Muscle layer of duodenum (tissue), 2 donors: ENCODE measurements at regions not wholly inside any gene's neighbourhood (a gene's known extent, or its start where the extent isn't known, plus 50 kb on each side); places are given as distances from the start of the nearest gene placed in this dataset.

ENCODE experiments used
- H3K27ac ChIP-seq: one replicate; pipeline ENCODE4 v1.7.0; 2013; ENCODE audit warnings: mild to moderate bottlenecking, low read length
- H3K27me3 ChIP-seq: one replicate; pipeline ENCODE4 v1.7.0; 2013; ENCODE audit warnings: low read depth, mild to moderate bottlenecking, control low read depth, low read length
- H3K36me3 ChIP-seq, 2 donors: one replicate each; pipeline ENCODE4 v1.7.0; 2013; ENCODE audit warnings: low read length in 2 of 2, control low read depth in 1 of 2, mild to moderate bottlenecking in 1 of 2; ENCODE audit not compliant: insufficient read depth in 2 of 2, control insufficient read depth in 1 of 2
- H3K4me1 ChIP-seq, 2 donors: one replicate each; pipeline ENCODE4 v1.7.0; 2013; ENCODE audit warnings: low read length in 2 of 2, mild to moderate bottlenecking in 2 of 2, control low read depth in 1 of 2, moderate library complexity in 1 of 2; ENCODE audit not compliant: insufficient read depth in 2 of 2, control insufficient read depth in 1 of 2
- H3K4me3 ChIP-seq, 2 donors: one replicate each; pipeline ENCODE4 v1.7.0; 2013; ENCODE audit warnings: low read length in 2 of 2, low read depth in 1 of 2, mild to moderate bottlenecking in 1 of 2
- H3K9me3 ChIP-seq, 2 donors: one replicate each; pipeline ENCODE4 v1.7.0; 2013; ENCODE audit warnings: low read length in 2 of 2, control low read depth in 1 of 2, mild to moderate bottlenecking in 1 of 2; ENCODE audit not compliant: control insufficient read depth in 1 of 2
- donor health status: healthy.

- no peak overlapping the region for H3K4me3 ChIP-seq
- H3K4me1 ChIP-seq, result no peaks in the 10 kb centered on the region
- no peaks in the 10 kb centered on the region for H3K27me3 ChIP-seq
- H3K27ac ChIP-seq, result no peak overlapping the region
- H3K9me3 ChIP-seq, result no peaks in the 10 kb centered on the region
- no peaks in the 10 kb centered on the region for H3K36me3 ChIP-seq
These were observed 1017.6 kb upstream of the PIK3C3 start for GRCh38 chr18:40937386-40937785.

GRCh38 chr18:40935423-40935822, 1019.6 kb upstream of the PIK3C3 start:
- Histone ChIP-seq H3K27ac (no peak overlapping the region), H3K9me3 (no peaks in the 10 kb centered on the region), H3K4me1 (no peaks in the 10 kb centered on the region), H3K4me3 (no peak overlapping the region), H3K27me3 (no peaks in the 10 kb centered on the region), H3K36me3 (no peaks in the 10 kb centered on the region)

- no peaks in the 10 kb centered on the region for H3K36me3 ChIP-seq
- H3K4me1 ChIP-seq, result no peaks in the 10 kb centered on the region
- H3K9me3 ChIP-seq, result no peaks in the 10 kb centered on the region
- no peak overlapping the region for H3K27ac ChIP-seq
- H3K27me3 ChIP-seq, result no peaks in the 10 kb centered on the region
- H3K4me3 ChIP-seq, result no peak overlapping the region
These were observed 1022.2 kb upstream of the PIK3C3 start for GRCh38 chr18:40932862-40933261.

- no peak overlapping the region for H3K4me3 ChIP-seq
- no peaks in the 10 kb centered on the region for H3K36me3 ChIP-seq
- no peaks in the 10 kb centered on the region for H3K4me1 ChIP-seq
- H3K27me3 ChIP-seq, result no peaks in the 10 kb centered on the region
- H3K27ac ChIP-seq, result no peak overlapping the region
- no peaks in the 10 kb centered on the region for H3K9me3 ChIP-seq
These were observed 1024.7 kb upstream of the PIK3C3 start for GRCh38 chr18:40930211-40930882.

GRCh38 chr18:40929399-40929798, 1025.6 kb upstream of the PIK3C3 start:
- Histone ChIP-seq H3K27me3 (no peaks in the 10 kb centered on the region), H3K36me3 (no peaks in the 10 kb centered on the region), H3K4me1 (no peaks in the 10 kb centered on the region), H3K27ac (no peak overlapping the region), H3K9me3 (no peaks in the 10 kb centered on the region), H3K4me3 (no peak overlapping the region)

GRCh38 chr18:40926679-40927078, 1028.4 kb upstream of the PIK3C3 start:
- Histone ChIP-seq H3K27me3 (no peaks in the 10 kb centered on the region), H3K4me1 (no peaks in the 10 kb centered on the region), H3K36me3 (no peaks in the 10 kb centered on the region), H3K4me3 (no peak overlapping the region), H3K9me3 (no peaks in the 10 kb centered on the region), H3K27ac (no peak overlapping the region)

- Histone ChIP-seq H3K9me3 (no peaks in the 10 kb centered on the region), H3K27me3 (no peaks in the 10 kb centered on the region), H3K27ac (no peak overlapping the region), H3K36me3 (no peaks in the 10 kb centered on the region), H3K4me1 (no peaks in the 10 kb centered on the region), H3K4me3 (no peak overlapping the region)
These were observed 1029.9 kb upstream of the PIK3C3 start for GRCh38 chr18:40925071-40925541.

- no peaks in the 10 kb centered on the region for H3K36me3 ChIP-seq
- H3K4me1 ChIP-seq, result no peaks in the 10 kb centered on the region
- H3K27ac ChIP-seq, result no peak overlapping the region
- no peaks in the 10 kb centered on the region for H3K27me3 ChIP-seq
- no peak overlapping the region for H3K4me3 ChIP-seq
- no peaks in the 10 kb centered on the region for H3K9me3 ChIP-seq
These were observed 1033.0 kb upstream of the PIK3C3 start for GRCh38 chr18:40921845-40922629.

GRCh38 chr18:40917056-40917455, 1038.0 kb upstream of the PIK3C3 start:
- H3K36me3 ChIP-seq, result no peaks in the 10 kb centered on the region
- H3K4me3 ChIP-seq, result no peak overlapping the region
- H3K27me3 ChIP-seq, result no peaks in the 10 kb centered on the region
- H3K4me1 ChIP-seq, result no peaks in the 10 kb centered on the region
- no peaks in the 10 kb centered on the region for H3K9me3 ChIP-seq
- H3K27ac ChIP-seq, result no peak overlapping the region

- Histone ChIP-seq H3K27me3 (no peaks in the 10 kb centered on the region), H3K27ac (no peak overlapping the region), H3K4me3 (no peak overlapping the region), H3K36me3 (no peaks in the 10 kb centered on the region), H3K4me1 (no peaks in the 10 kb centered on the region), H3K9me3 (no peaks in the 10 kb centered on the region)
These were observed 1039.3 kb upstream of the PIK3C3 start for GRCh38 chr18:40915724-40916123.

GRCh38 chr18:40911582-40912254, 1043.3 kb upstream of the PIK3C3 start:
- H3K27ac ChIP-seq, result no peak overlapping the region
- H3K4me3 ChIP-seq, result no peak overlapping the region
- no peaks in the 10 kb centered on the region for H3K27me3 ChIP-seq
- no peaks in the 10 kb centered on the region for H3K4me1 ChIP-seq
- H3K9me3 ChIP-seq, result no peaks in the 10 kb centered on the region
- no peaks in the 10 kb centered on the region for H3K36me3 ChIP-seq
